NB4 (cell line): ENCODE measurements at regions not wholly inside any gene's neighbourhood (a gene's known extent, or its start where the extent isn't known, plus 50 kb on each side); places are given as distances from the start of the nearest gene placed in this dataset.

Source experiments
- DNase-seq: peaks from one replicate; pipeline ENCODE4 v3.0.0; 2010; ENCODE audit warnings: low read depth
- H3K4me3 ChIP-seq: one replicate; pipeline ENCODE4 v1.5.1; 2011; ENCODE audit warnings: mild to moderate bottlenecking, low read depth, low read length, moderate library complexity
- CTCF ChIP-seq: IDR thresholded peaks from one replicate; pipeline ENCODE4 v1.5.1; 2012; ENCODE audit warnings: low read depth, low read length
- MAX ChIP-seq: IDR thresholded peaks from 2 replicates; pipeline ENCODE4 v1.6.1; 2011; ENCODE audit warnings: low read depth, low read length
- MYC ChIP-seq: IDR thresholded peaks from 2 replicates; pipeline ENCODE4 v1.6.1; 2011; ENCODE audit warnings: low read depth, low read length
- POLR2A ChIP-seq: IDR thresholded peaks from 2 replicates; pipeline ENCODE4 v1.6.1; 2011; ENCODE audit warnings: mild to moderate bottlenecking; ENCODE audit not compliant: insufficient read length; ENCODE audit errors: extremely low read depth

- TF ChIP-seq MYC (no peak), POLR2A (no peak), CTCF (no peak), MAX (no peak)
- H3K4me3 ChIP-seq = no peak overlapping the region
- DNase-seq = no peak
Observed at GRCh38 chr18:53795610-53796009, 428.9 kb downstream of the MBD2 start.

- no peak for DNase-seq
- TF ChIP-seq CTCF (no peak), POLR2A (no peak), MYC (no peak), MAX (no peak)
- no peak overlapping the region for H3K4me3 ChIP-seq
Observed at GRCh38 chr18:53795061-53795460, 429.4 kb downstream of the MBD2 start.

- no peak overlapping the region for H3K4me3 ChIP-seq
- DNase-seq = no peak
- TF ChIP-seq MAX = no peak
- TF ChIP-seq CTCF = no peak
- TF ChIP-seq POLR2A = no peak
Observed at GRCh38 chr18:53792762-53793161, 431.7 kb downstream of the MBD2 start.

- DNase-seq = no peak
- H3K4me3 ChIP-seq = no peak overlapping the region
- no peak for TF ChIP-seq POLR2A
- no peak for TF ChIP-seq MYC
- no peak for TF ChIP-seq CTCF
- TF ChIP-seq MAX = no peak
Observed at GRCh38 chr18:53790786-53791185, 433.7 kb downstream of the MBD2 start.

- TF ChIP-seq CTCF (no peak), MYC (no peak), POLR2A (no peak), MAX (no peak)
- DNase-seq = no peak
- no peak overlapping the region for H3K4me3 ChIP-seq
Observed at GRCh38 chr18:53789376-53790247, 434.9 kb downstream of the MBD2 start.
